GM21825 (cell line): ENCODE measurements at regions not wholly inside any gene's neighbourhood (a gene's known extent, or its start where the extent isn't known, plus 50 kb on each side); places are given as distances from the start of the nearest gene placed in this dataset.

Experiments
- ATAC-seq: cut with Tn5 transposase; IDR thresholded peaks from one replicate; pipeline ENCODE4 v1.9.1; 2021; ENCODE audit warnings: mild to moderate bottlenecking, moderate library complexity; ENCODE audit not compliant: unreplicated experiment

DNA sequence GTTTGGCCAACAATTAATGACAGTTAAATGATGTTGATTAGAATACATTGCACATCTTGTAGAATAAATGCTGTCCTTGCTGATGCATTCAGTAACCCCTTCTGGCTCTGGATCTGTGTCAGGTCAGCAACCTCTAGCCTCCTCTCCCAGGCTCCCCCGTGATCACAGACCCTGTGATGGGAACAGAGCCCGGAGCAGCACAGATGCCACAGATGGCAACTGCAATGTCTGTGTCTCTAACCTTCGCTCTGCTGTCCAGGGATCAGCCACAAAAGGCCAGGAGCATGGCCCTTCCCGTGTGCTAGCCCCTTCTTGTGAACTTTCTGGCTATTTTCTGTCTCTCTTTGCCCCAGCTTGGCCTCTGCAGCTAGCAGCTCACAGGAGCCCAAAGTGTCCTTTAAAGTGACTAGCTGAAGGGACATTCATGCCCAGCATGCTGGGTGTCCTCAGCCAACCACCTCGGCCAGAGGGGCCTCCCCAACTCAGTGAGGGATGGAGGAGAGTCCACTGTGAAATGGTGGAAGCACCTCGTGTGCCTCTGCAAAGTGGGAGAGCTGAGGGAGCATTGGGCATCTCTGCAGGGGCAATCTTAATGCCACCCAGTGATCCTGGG is 167.0 kb upstream of the TCERG1L start:
- ATAC-seq: no peak

DNA sequence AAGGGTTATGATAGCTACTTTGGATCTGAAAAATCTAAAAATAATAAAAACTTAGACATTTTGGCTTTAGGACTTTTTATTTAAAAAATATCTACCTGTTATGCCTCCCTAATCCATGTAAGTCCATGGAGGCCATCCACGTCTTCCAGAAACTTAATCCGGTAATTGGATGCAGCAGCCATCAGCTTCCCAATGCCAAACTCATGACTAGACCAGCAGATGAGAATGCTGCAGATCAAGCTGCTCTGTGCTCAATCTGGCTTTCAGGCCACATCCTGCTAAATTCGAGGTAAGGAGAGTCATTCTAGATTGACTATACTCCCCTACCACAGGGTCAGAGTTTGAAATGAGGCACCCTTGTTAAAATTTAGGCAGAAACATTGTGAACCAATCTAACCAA is 168.5 kb upstream of the TCERG1L start:
- ATAC-seq: no peak

DNA sequence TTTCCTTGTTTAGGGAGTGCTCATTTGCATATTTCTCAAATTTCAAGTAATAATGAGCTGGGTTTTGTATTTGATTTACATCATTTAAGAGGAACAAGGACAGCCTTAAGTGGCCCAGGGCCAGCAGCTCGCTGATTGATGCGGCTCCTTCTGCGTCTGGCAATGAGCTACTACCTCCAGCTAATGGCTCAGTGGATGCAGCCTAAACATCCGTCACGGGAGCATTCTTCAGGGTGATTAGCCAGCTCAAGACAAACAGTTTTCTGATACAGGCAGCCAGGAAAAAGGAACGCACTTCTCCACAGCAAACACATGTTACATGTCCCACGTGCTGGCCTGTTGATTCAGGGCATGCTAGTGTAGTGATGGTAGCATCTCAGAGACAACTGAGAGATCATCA is 169.3 kb upstream of the TCERG1L start:
- no peak for ATAC-seq

DNA sequence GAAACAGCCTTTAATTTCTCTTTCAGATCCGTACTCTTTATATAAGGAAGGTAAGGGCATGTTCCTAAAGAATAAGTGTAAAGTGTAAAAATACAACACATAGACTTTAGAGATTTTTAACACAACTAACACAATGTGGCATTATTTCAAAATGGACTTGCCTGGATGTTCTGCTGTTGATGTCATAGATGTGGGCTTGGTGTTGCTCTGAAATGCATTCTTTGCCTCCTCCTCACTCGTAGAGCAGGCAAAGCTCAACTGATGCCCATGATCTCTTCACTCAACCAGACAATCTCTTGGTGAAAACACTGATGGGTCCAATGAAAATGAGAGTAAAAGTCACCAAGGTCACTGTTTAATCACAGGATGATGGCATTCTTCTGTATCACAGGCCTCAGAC is 174.2 kb upstream of the TCERG1L start:
- ATAC-seq: no peak

DNA sequence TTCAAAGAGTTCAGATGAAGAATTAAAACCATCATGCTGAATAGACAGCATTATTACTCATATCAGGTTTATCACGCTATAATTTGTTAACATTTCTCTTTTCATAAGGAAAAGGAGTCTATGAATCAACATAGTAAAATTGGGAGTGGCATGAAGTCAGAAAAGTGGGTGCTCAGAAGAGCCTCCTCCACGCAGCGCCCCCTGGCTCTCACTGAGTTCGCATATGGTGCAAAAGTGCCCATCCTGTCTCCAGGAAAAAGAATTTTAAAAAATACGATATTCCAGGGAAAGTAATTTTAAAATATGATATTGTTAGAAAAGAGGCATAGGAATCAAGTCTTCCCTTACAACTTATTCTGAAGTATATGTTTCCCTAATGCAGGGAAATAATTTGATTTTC is 176.3 kb upstream of the TCERG1L start:
- ATAC-seq: no peak

DNA sequence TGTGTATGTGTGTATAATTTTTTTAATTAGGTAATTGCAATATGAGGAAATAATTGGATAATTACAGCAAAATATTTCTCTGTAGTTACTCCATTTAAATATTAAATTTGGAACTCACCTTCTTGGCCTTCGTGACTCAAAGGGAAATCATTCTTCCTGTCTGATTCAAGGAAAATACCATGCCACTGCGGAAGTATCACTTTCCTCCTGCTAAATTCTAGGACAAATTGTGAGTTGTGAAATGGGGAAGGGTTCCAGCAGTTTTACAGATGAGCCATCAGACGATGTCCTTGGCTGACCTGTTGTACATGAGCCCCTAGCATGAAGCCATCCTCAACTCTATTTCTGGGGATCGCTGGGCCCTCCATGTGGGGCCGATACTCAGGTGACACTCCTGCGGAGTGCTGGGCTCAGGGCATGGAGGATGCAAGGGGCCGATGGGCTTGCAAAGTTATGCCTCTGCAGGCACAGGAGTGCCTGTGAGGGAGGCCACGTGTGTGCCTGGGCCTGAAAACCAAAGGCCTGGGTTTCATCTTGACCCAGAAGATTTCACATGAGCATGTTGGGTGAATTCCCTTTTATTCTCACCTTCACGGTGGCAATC is 179.6 kb upstream of the TCERG1L start:
- no peak for ATAC-seq

DNA sequence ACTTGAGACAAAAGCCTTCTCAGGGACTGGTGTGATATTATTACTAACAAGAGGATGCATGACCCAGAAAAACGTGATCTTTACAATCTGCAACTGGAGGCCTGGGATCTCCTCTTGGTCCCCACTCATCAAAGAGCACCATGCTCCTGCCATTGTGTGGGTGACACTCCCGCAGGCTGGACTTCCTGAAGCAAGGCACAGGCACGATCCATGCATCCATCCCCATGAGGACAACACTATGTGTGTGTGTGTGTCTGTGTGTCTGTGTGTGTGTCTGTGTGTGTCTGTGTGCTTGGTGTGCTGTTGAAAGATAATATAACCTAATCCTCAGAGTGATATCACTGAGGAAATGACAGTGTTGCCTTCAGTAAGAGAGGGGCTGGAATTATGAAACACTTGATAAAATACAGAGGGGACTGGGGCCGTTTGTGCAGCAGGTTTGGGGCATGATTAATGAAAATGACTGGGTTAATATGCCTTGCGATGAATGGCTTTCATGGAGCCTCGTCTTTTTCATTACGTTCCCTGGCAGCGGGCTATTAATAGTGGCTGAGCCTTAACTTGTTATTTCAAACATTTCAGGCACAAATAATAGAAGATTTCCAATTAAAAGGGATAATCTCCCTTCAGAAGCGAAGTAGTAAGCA is 180.8 kb upstream of the TCERG1L start:
- ATAC-seq: no peak

DNA sequence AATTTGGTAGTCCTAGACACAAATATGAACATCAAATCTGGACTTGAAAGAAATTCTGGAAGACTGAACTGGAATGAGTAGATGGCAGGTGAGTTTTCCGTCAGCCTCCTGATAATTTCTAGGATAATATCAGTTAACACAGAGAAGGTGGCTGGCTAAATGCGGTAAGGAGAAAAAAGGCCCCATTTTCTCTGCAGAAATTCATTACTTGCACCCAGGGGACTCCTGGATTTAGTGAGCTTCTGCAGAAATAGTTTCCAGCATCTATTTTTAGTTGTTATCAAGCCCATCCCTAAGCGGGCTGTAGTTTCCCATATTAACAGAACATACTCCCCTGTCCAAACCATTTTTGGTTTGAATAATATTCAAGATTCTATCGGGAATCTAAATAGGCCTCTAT is 181.9 kb upstream of the TCERG1L start:
- ATAC-seq: no peak

DNA sequence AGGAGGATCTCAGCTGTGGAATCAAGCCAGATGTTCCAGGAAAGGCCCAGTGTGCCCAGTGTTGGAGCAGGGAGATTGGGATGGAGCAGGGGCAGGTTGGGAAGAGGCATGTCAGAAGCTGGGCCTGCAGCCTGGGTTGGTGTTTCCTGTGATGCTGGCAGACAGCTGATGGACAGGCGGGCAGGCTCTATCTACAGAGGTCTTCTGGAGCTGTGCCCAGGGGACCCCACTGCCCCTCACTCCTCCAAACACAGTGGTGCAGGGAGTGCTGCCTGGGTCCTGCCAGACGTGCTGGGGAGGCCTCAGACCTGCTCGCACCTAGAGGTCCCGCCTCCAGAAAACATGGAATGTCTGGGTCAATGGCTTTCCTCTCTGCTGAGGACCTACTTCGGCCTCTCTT is 182.9 kb upstream of the TCERG1L start:
- no peak for ATAC-seq

- ATAC-seq: no peak
Measured at GRCh38 chr10:131495224-131495623, 183.7 kb upstream of the TCERG1L start.

- no peak for ATAC-seq
Measured at GRCh38 chr10:131495892-131496291, 184.4 kb upstream of the TCERG1L start.

GRCh38 chr10:131496351-131497052 is 185.0 kb upstream of the TCERG1L start:
- no peak for ATAC-seq

DNA sequence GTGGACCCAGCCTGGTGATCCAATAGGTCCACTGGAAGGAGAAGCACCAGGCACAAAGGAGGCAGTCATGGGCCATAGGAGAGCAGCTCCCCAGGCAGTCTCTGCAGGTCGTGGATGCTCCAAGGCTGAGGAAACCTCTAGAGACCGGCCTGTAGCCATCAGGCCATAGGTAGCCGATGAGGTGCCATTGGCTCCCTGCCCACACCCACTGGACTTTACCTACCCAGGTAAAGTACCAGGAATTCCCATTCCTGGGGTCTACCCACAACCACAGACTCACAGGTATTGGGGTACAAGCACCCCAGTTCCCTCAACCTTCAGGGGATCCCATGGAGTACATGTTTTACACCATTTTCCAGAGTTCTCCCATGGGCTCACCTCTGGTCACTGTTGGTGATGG is 188.0 kb upstream of the TCERG1L start:
- no peak for ATAC-seq

DNA sequence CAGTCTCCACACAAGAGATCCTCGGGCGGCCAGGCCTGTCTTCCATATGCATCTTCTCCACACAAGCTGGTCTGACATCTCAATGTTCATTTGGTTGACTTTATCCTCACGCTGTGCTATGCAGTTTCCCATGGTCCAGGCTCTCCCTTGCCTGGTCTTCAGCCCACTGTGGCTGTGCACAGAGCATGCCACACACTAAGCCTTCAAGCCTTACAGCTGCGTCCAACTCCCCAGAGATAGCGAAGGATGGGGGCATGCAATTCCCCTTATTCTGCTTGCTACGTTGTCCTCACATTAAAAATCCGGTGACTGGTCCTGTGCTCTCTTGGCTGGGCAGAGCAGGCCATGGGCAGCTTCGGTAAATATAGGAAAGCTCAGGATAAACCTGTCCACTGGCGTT is 188.7 kb upstream of the TCERG1L start:
- no peak for ATAC-seq

- ATAC-seq: no peak
Measured at GRCh38 chr10:131500892-131501291, 189.4 kb upstream of the TCERG1L start.

DNA sequence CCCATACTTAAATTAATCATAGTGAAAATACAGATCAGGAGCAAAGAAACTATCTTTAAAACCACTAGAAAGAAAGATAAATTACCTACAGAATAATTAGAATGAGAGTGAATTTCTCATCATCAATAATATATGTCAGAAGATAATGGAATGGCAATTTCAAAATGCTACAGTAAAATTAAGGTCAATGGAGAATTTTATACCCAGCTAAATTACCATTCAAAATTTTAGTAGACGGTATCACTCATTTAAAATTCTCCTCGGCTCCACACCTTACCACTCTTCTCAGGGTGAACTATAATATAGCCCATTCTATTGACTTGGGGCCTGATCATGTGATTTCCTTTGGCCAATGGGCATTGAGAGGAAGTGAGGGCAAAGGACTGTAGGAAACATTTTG is 192.5 kb upstream of the TCERG1L start:
- no peak for ATAC-seq

GRCh38 chr10:131511391-131511790 is 199.9 kb upstream of the TCERG1L start:
- ATAC-seq: no peak

DNA sequence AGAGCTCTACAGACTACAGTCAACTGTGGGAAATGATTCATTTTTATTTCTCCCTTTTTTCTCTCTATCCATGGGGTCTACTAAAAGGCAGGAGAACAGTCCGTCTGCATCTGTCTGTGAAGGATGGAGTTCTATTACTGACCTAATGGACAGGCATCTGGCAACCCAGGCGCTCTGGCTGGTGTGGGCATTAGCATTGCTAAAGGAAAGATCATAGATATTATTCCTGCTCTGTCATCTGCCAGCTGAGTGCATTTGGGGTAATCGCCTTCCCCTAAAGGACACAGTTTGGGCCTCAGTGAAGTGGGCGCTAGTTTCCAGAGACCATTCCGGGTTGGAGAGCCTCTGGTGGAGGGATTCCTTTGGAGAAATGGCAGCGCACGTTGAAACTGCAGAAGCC is 201.3 kb upstream of the TCERG1L start:
- no peak for ATAC-seq

GRCh38 chr10:131513445-131513844 is 201.9 kb upstream of the TCERG1L start:
- ATAC-seq: no peak

GRCh38 chr10:131513901-131514300 is 202.4 kb upstream of the TCERG1L start:
- ATAC-seq: no peak

DNA sequence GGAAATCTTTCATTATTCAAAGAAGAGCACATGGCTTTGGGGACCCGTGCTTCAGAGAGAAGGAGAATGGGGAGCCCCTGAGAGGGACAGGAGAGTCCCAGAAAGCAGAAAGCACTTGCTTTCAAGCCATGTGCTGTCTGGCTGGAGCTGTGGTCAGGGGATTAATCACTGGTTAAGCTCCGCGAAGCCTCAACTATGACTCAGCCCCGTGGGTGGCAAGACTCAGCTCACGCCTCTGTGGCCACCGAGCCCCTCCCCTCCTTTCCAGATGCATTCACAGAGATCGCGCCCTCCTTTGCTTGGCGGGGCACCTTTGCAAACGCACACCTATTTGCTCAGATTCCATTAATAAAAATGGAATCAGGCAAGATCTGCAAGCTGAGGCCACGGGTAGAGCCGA is 202.9 kb upstream of the TCERG1L start:
- ATAC-seq: no peak

DNA sequence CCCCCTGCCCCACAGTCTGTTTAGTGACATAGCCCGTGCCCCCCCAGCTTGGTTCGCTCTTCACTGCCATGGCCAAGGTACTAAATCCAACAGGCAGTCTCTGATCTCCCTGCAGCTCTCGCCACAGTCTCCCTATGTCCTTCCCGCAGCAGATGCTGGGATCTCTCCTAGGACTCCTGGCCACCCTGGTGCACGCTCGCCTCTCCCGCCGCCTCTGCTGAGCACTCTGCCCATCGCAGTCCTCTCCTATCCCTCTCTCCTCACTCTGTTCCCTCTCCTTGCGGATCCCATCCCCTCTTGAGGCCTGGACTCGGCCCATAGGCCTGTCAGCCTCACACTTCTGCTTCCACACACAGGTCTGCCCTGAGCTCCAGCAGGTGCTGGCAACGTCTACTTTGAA is 204.8 kb upstream of the TCERG1L start:
- no peak for ATAC-seq
